ENCODE measurements at regions not wholly inside any gene's neighbourhood (a gene's known extent, or its start where the extent isn't known, plus 50 kb on each side); places are given as distances from the start of the nearest gene placed in this dataset.

GRCh38 chr21:43331962-43332828 lies 94.7 kb downstream of the SIK1 start:
- DNase-seq: no peak

GRCh38 chr21:43331111-43331961 lies 95.6 kb downstream of the SIK1 start:
- DNase-seq: no peak

DNA sequence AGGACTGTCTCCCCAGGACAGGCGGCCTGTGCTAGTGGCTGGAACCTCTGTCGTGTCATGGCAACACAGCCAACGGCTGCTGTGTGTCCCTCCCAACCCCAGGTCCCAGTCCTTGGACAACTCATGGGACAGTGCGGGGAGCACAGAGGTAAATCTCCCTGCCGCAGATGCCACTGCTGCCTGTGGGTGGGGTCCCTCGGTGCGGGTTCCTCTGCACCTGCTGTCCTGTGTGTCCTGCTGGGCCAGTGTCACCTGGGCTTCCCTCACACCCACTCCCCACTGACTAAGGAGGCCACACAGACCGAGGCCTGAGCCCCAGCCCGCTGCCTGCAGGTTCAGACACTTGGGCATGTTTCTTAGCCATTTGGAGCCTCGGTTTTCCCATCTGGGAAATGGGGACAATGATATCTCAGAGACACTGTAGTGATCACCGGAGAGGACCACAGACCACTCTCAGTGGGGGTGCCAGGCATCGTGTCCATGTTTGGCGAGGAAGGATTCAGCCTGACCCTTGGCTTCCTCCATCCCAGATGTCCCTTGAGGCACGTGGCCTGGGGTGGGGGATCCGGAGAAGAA lies 96.5 kb downstream of the SIK1 start:
- no peak for DNase-seq

GRCh38 chr21:43329711-43330269 lies 97.1 kb downstream of the SIK1 start:
- no peak for DNase-seq

DNA sequence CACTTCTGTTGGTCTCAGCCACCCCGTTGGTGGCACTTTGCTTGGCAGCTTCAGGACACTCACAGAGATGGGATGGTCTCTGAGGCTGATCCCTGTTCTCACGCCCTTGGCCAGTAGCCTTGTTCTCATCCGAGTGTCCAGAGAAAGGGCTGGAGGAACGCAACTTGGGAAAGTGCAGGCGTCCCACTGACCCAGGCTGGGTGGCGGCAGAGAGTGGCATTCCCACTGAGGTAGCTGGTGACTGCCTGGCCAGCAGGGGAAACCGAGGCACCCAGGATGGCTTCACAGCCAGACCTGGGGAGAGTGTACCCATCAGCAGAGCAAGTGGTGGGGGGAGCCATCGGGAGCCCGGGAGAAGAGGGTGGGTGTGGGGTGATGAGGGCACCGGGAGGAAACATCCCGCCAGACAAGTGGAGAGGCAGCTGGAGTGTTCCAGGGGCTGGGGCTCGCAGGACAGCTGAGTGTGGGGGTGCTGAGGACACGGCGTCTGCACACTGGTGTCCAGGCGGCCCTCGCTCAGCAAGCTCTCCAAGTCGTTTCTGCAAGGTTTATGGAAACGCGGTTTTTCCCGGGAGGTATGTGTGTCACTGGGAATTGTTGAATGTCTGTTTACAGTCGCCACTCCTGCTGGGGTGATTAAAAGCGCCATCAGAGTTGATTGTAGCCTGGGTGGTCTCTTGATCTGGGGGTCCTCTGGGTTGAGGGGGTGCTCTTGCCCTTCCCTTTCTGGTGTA lies 97.8 kb downstream of the SIK1 start:
- DNase-seq: no peak

GRCh38 chr21:43328185-43328957 lies 98.6 kb downstream of the SIK1 start:
- no peak for DNase-seq

- DNase-seq: peak in 1 of 5 donors; percentile 26
These were observed 100.8 kb downstream of the SIK1 start for GRCh38 chr21:43325968-43326715.

GRCh38 chr21:43325036-43325435 lies 101.9 kb downstream of the SIK1 start:
- no peak for DNase-seq

GRCh38 chr21:43324596-43324995 lies 102.3 kb downstream of the SIK1 start:
- DNase-seq: no peak

DNA sequence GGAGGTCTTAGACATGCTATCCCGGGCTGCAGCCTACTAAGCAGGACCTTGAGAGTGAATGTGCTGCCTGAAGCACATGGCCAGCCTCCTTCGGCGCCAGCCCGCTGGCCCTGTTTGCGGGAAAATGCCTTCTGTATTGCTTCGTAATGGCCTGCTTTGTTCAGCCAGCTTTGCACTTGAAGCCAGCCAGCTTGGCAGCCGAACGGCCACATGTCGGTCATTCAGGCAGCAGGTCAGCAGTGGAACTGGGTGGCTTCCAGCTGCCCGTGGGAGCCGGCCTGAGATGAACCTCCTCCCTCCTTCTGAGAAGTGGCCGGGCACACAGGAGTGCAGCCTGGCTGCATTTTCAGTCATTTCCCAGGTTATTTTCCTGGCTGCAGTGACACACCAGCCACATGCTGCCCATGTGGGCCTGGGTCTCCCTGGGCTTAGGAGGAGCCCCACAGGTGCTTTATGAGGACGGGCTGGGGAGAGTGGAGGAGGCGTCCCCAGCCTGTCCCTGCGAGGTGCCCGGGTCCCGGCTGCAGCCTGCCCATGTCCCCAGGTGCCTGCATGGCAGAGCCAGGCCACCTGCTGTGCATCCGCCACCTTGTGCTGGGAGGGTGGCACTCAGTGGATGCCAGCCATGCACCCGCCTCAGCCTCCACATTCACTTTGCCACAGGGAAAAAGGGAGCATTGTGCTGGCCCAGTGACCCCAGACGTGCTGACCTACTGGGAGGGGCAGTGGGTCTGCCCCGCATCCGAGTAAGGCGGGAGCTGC lies 103.5 kb downstream of the SIK1 start:
- no peak for DNase-seq

DNA sequence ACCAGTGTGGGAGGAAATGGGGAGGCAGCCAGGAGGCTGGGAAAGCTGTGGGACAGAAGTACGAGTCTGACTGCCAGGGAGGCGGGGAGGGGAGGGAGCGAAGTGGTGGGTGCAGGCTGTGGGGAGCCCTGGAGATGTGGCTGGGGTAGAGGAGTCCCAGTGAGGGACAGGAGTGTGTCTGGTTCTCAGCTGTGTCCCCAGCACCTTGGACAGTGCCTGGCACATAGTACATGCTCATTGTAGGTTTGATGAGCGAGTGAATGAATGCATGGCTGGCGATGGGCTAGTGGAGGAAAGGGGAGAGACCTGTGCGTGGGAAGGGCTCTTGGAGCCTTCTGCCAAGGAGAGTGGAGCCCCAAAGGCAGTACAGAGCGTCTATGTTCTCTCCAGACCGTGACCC lies 104.1 kb downstream of the SIK1 start:
- no peak for DNase-seq

- no peak for DNase-seq
These were observed 104.6 kb downstream of the SIK1 start for GRCh38 chr21:43322311-43322710.

GRCh38 chr21:43321611-43322010 lies 105.3 kb downstream of the SIK1 start:
- no peak for DNase-seq

DNA sequence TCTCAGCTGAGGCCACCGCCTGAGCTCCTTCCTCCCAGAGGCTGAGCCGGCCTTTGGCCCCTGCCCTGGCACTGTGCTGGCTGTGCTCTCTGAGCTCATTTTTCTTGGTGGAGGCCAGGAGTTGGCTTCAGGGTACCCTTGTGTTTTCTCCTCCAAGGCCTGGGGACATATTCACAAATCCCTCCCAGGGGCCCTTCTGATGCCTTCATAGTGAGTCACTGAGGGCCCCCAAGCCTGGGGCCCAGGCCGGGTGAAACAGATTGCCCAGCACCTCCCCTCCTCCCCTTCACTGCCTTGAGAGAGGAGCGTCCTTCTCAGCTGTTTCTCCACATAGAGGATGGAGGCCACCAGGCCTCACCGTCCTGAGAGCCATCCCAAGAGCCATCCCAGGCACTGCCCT lies 105.8 kb downstream of the SIK1 start:
- no peak for DNase-seq

DNA sequence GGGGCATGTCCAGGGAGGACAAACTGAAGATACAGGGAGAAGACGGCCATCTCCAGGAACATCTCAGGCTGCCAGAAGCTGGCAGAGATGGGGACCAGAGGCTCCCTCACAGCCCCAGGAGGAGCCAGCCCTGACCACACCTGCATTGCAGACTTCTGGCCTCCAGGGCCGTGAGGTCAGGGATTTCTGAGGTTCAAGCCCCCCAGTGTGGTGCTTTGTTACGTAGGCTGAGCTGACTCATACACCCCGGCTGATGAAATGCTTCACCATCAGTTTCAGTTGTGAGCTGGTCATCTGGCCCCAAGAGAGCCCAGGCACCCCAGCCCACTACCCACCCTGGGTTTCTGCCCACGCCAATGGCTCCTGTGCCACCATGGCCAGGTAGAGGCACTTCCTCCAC lies 106.4 kb downstream of the SIK1 start:
- no peak for DNase-seq

DNA sequence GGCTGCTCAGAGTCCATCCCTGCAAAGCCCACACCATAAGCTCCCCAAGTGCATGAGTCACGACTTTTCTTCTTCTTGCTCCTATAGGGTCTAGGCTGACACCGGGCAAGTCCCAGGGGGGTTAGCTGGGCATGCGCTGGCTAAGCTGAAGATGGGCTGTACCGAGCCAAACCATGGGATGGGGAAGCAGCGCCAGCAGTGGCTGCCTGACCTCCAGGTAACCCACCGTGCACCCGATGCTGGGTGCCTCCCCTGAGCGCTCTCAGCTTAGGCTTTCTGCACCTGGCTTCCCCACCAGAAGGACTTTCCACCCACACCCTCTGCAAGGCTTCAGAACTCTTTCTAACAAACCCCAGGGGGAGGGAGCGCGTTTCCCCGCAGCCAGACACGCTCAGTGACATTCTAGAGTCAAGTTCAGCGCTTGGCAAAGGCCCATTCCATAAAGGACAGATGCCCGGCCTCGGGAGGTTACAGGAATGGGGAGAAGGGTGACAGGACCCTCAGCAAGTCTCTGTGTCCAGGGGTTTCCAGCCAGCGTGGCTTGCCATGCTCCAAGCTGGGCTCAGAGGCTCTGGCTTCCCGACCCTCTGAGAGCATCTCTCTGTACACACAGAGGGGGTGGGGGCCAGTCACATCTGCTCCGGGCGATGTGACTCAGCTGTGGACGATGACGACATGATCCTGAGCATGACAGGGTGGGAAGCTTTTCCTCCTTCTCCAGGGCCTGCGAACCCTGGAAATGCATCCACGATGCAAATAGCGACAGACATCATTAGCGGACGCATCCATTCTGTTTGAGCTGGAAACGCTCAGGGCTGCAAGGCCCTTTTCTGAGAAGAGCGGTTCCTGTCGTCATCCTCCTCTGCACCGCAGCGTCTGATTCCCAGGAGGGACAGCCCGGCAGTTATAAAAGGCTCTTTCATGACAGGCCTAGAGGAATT lies 107.8 kb downstream of the SIK1 start:
- no peak for DNase-seq

GRCh38 chr21:43318368-43318767 lies 108.6 kb downstream of the SIK1 start:
- no peak for DNase-seq

DNA sequence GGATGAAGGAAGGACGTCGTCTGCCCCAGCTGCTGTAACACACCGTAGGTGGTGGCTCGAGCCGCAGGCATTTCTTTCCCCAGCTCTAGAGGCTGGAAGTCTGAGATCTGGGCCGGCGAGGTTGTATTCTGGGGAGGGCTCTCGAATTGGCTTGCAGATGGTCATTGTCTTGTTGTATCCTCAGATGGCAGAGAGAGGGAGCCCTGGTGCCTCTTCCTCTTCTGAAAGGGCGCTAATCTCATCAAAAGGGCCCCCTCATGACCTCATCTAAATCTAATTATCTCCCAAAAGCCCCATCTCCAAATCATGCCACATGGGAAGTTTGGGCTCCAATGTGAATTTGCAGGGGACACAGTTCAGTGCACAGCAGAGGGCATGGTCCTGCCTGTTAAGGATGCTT lies 109.0 kb downstream of the SIK1 start:
- no peak for DNase-seq

DNA sequence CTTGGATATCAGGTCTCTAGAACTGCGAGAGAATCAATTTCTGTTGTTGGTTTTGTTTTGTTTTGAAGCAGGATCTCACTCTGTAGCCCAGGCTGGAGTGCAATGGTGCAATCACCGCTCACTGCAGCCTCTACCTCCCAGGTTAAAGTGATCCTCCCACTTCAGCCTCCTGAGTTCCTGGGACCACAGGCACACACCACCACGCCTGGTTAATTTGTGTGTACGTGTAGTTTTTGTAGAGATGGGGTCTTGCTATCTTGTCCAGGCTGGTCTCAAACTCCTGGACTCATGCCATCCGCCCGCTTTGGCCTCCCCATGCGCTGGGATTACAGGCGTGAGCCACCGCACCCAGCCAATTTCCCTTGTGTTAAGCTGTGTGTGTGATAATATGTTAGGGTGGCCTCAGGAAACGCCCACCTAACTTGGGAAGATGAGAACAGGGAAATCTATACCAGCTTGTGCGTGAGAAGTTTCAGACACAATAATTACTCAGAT lies 109.6 kb downstream of the SIK1 start:
- DNase-seq: no peak
